ENCODE measurements at regions not wholly inside any gene's neighbourhood (a gene's known extent, or its start where the extent isn't known, plus 50 kb on each side); places are given as distances from the start of the nearest gene placed in this dataset.
"Not testable (repeated sequence)": the region's sequence is repeated elsewhere in the genome, so short reads cannot be mapped to it uniquely, and the experiment has no call there.

- DNase-seq: no peak
Measured at GRCh38 chr12:11980115-11980514, 90.6 kb upstream of the BCL2L14 start.

DNA sequence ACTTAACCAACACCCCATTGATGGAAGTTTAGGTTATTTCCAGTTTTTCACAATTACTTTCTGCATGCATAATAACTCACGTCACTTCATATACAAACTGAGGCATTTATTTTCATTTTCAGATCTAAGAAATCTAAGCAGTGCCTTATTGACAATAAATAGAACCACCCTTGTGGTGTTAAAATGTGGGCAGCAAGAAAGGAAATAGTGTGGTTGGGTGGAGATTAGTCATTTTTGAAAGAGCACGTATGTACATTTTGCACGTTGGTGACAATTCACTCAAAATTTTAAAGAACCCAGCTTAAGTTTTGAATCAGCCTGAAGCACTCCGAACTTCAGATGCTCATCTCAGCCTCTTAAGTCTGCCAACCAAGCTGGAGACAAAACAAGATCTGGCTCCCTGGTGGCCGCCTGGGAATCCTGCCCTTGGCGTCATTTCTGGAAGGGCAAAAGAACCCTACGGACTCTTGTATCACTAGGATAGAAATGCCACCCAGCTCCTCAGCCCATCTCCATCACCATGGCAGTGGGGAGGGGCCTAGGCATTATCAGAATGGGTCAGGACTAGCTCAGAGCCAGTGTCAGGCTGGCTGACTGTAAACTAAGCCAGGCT, 89.5 kb upstream of the BCL2L14 start:
- DNase-seq: no peak

DNA sequence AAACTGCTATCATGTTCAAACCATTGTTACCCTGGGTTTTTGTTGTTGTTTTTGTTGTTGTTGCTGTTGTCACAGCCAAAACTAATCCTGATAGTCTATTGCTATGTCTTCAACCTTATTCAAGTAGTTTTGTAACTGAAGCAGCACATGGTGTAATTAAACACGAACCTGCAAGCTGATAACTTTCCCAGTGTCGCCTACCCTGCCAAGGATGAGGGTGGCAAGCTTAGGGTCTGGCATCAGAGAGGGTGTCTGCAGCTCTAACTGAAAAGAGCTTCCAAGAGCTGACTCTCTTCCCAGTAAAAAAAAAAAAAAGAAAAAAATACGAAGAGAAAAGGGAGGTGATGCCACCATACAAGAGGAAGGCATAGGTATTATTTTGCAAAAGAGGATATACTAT, 86.3 kb upstream of the BCL2L14 start:
- no peak for DNase-seq

DNA sequence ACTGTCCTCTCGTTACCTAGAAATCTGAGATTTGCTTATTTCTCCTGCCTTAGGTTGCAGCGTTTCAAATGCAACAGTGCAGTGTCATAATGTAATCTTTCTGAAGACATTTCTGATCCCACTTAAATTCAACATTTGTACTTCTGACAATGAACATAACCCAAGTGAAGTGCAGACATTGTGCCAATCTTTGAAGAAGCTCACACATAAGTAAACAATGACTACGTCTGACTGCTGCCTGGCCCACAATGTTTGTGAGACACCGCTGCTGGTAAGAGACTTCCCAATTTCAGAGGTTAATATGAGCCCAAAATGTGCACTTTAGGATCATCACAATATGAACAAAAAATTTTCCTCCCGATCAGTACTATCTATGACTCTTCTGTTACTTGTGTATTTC, 84.6 kb upstream of the BCL2L14 start:
- DNase-seq: no peak

DNA sequence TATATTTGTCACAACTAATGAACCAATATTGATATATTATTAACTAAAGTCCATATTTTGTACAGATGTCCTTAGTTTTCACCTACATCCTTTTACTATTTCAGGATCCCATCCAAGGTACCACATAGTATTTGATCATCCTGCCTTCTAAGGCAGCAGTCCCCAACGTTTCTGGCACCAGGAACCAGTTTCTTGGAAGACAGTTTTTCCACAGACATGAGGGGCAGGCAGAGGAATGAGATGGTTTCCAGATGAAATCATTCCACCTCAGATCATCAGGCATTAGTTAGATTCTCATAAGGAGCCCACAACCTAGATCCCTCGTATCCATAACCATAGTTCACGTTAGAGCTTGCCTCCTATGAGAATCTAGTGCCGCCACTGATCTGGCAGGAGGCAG, 82.8 kb upstream of the BCL2L14 start:
- DNase-seq: no peak

GRCh38 chr12:11991604-11992003, 79.1 kb upstream of the BCL2L14 start:
- DNase-seq: no peak

DNA sequence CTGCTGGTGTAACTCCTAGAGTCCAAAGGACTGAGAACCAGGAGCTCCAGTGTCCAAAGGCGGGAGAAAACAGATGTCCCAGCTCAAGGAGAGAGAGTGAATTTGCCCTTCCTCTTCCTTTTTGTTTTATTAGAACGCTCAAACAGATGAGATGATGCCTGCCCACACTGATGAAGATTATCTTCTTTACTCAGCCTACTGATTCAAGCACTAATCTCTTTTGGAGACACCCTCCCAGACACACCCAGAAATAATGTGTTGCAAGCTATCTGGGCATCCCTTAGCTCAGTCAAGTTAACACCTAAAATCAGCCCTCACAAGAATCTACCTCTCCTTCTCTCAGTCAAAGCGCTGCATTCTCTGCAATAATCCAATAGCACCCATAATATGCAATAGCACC, 78.2 kb upstream of the BCL2L14 start:
- no peak for DNase-seq

DNA sequence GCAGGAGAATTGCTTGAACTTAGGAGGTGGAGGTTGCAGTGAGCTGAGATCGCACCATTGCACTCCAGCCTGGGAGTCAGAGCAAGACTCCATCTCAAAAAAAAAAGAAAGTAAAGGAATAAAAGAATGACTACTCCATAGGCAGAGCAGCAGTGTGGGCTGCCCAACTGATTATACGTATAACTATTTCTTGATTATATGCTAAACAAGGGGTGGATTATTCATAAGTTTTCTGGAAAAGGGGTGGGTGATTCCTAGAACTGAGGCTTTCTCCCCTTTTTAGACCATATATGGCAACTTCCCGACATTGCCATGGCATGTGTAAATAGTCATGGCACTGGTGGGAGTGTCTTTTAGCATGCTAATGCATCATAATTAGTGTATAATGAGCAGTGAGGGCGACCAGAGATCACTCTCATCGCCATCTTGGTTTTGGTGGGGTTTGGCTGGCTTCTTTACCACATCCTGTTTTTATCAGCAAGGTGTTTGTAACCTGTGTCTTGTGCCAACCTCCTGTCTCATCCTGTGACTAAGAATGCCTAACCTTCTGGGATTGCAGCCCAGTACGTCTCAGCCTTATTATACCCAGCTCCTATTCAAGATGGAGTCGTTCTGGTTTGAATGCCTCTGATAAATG, 72.3 kb upstream of the BCL2L14 start:
- DNase-seq: not testable (repeated sequence)

DNA sequence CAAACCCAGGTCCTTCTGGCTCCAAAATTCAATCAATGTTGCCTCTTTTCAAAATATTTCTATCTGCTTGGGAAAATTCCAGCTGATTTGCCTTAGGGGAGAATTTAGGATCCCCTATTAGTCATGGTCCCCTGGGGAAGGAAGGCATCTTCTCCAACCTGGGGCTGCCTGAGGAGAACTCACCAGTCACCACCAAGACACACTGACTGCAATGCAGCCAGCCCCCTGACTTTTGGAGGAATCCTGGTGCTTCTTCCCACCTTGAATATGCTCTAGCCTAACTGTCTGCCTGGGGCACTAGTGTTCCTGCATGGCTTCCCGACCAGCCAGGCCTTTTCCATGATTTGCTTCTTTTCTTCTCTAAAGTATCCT, 71.8 kb upstream of the BCL2L14 start:
- DNase-seq: no peak

GRCh38 chr12:12003609-12004008, 67.1 kb upstream of the BCL2L14 start:
- DNase-seq: no peak

DNA sequence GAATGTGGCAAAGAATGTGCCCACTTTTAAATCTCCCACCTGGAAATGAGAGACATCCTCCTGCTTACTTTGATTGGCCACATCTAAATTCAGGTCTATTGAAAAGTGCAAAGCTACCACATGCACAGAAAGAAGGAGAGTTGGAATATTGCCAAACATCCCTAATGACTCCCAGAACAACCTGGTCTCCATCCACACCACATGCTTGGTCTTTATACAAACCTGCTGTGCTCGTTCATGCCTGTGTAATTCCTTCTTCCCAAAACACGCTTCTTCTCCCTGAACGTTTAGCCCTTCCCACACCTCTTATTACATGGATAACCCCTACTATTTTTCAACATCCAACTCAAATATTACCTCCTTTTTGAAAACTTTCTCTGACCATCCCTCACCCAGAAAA, 66.2 kb upstream of the BCL2L14 start:
- DNase-seq: no peak

DNA sequence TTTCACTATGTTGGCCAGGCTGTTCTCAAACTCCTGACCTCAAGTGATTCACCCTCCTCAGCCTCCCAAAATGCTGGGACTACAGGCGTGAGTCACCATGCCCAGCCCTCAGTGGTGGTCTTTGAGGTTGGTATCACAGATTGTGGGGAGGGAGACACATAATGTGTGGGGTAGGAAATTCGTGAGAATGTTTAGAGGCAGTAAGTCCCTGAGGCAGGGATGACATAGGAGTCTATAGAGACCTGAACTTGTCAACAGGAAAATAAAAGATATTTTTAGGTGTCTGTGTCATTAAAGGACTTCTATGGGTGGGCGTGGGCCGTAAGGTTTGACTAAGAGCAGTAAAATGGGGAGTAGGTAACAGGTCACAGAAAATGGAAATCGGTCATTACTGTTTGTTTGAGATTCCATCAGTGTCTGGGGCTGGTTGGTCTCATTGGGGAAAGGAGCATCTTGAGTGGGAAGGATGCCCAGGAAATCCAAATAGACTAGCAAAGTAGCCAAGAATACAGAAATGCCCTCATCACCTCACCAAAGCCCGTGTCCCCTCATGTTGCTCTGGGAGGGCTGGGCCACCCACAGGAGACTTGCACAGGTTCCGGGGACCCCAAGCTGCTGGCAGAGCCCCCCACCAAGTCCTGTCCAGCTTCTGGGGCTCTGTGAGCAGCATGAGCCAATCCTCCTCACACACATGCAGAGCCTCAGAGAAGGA, 63.6 kb upstream of the BCL2L14 start:
- DNase-seq: no peak

DNA sequence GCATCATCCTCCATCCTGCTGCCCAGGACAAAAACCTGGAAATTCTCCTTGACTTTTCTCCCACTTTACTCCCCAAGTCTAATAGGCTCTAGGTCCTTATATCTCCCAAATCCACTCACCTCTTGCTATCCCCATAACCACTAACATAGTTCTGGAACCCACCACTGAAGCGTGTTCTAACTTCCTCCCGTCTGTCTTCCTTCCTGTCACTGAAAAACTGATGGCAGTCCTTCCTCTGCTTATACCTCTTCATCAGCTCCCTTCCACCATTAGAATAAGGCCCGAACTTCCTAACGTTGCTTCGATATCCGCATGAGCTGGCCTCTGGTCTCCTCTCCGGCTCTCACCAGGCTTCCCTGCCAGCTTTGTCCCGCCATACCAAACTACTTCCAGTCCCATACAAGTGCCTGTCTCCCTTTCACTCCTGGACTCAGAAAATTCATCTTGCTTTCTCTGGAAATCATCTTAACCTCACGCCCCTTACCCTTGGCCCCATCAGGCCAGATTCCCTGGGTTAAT, 63.0 kb upstream of the BCL2L14 start:
- DNase-seq: no peak

DNA sequence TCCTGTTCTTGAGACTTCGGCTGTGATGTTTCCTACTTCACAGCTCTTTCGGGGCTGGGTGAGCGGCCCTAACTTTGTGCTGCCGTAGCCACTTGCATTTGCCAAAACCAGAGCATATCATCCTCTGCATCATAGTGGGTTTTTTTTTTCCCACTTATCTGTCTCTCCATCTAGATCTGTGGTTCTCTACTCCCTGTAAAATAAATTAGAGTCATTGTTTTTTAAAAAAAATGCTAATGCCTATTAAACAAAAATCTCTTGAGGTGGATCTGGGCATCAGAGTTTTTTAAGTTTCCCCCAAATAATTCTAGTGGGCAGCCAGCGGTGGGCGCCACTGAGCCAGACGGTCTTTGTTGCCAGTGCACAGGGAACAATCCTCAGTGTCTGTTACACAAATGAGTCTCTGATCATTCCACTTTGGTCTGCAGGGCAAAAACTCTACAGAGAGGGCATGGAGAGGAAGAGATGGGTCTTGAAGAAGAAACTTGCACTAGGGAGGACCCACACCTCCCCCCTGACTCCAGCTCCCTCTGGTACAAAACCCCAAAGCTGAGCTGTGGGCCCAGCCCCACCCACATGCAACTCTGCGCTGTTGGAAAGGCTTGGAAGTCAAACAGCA, 62.4 kb upstream of the BCL2L14 start:
- no peak for DNase-seq

DNA sequence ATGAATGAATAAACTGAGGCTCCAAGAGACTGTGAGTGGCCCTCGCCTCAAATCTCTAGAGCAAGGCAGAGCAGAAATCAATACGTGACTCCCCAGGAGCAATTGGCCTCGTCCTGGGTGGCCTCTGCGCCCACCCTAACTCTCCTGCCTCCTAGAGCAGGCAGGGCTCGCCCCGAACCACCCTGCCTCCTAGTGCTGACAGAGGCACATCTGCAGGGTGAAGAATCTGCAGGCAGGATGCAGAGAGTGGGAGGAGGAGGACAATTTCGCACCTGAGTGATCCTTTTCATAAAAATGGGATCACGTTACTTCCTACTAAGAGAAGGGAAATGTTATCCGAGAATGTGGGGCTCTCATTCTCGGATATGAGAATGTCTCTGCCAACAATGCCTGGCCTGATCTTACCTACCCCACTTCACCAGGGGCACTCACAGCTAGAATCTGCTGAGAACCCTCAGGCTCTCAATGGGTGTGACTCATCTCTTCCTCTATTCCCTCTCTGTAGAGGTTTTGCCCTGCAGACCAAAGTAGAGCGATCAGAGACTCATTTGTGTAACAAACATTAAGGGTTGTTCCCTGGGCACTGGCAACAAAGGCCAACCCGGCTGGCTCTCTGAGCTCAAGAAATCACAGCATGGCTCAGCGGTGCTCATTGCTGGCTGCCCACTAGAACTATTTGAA, 61.7 kb upstream of the BCL2L14 start:
- DNase-seq: peak; percentile 66

DNA sequence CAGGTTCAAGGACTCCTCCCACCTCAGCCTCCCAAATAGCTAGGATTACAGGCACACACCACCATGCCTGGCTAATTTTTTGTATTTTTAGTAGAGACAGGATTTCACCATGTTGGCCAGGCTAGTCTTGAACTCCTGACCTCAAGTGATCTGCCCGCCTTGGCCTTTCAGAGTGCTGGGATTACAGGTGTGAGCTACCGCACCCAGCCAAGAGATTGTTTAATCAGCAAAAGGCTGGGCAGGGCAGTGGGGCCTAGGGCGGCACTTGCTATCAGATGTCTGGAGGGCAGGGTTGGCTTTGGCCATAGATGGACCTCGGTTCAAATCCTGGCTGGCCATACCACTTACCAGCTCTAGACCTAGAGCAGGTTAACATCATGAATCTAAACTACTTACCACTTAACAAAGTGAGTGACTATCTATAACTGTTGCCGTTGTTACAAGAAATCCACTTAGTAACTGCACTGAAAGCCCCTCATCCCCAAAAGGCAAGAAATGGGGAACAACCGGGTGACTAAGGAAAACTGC, 60.9 kb upstream of the BCL2L14 start:
- DNase-seq: not testable (repeated sequence)

DNA sequence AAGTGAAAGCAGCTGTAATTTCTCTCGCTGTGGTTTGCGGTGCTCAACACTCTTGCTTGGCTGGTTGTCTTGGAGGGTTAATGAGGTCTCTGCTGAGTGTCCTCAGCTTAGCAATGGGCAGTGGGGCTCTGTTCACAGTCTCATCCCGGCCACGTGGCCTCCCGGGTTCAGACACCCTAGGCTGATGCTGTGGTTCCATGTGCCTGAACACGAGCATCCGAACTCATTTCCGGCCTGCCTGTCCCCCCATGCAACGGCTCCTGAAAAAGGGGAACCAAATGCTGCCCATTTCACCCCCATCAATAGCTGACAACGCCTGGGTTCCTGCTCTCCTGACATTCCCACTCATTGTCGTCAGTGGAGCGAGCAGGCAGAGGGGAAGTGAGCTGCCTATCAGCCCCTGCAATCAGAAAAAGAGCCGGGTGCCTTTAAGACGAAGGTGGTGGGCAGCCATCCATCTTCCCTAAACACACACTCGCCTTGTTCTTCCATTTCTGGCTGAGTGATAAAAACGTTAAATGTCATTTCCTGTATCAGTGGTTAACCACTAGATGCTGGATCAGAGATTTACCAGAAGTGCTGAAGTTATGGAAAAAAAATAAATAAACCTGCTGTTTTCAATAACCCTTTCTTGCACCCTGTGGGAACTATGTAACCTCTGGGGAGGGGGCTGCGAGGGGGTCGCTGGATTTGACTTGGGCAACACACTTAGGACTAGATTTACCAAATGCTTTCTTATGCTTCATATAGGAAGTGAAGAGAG, 60.3 kb upstream of the BCL2L14 start:
- no peak for DNase-seq

GRCh38 chr12:12011880-12012260, 58.9 kb upstream of the BCL2L14 start:
- DNase-seq: no peak

DNA sequence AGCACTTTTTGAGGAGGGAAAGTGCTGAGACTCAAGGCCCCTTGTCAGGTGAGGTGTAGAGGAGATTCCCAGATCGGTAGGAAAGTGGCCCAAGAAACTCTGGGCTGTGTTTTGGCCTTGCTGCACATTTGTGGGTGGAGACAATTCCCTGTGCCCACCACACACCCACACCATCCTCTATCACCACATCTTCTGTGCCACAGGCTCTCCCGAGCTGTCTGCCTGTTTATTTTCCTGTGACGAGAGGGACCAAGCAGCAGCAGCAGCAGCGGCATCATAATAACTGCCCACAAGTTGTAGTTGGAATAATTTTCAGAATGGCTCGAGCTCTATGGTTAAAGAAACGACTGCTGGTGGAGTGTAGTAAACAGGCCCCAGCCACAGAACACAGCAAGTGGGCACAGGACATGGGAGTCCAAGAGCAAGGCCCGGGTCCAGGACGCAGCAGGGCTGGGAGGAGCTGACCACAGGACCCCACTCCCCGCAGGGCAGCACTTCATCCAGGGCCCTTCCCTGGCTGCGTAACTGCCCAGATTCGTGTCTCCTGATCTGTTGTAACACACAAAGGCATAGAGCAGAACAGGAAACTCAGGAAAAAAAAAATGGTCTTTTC, 55.6 kb upstream of the BCL2L14 start:
- DNase-seq: no peak

GRCh38 chr12:12016284-12017100, 54.2 kb upstream of the BCL2L14 start:
- DNase-seq: no peak

GRCh38 chr12:12017135-12017581, 53.6 kb upstream of the BCL2L14 start:
- no peak for DNase-seq
